Loucy (cell line): ENCODE measurements at regions not wholly inside any gene's neighbourhood (a gene's known extent, or its start where the extent isn't known, plus 50 kb on each side); places are given as distances from the start of the nearest gene placed in this dataset.

ENCODE experiments used
- EZH2phosphoT487 ChIP-seq: fragments of 200-600 bp; IDR thresholded peaks from 2 replicates; pipeline ENCODE4 v1.6.1; 2018; ENCODE audit warnings: antibody characterized with exemption, mild to moderate bottlenecking, moderate library complexity, borderline replicate concordance
- TF ChIP-seq, protein P1 (sequence below): fragments of 200-600 bp; sonication (generic); conservative IDR thresholded peaks from 2 replicates; pipeline ENCODE4 v1.5.1; 2014; ENCODE audit warnings: mild to moderate bottlenecking, antibody characterized with exemption, low read length

DNA sequence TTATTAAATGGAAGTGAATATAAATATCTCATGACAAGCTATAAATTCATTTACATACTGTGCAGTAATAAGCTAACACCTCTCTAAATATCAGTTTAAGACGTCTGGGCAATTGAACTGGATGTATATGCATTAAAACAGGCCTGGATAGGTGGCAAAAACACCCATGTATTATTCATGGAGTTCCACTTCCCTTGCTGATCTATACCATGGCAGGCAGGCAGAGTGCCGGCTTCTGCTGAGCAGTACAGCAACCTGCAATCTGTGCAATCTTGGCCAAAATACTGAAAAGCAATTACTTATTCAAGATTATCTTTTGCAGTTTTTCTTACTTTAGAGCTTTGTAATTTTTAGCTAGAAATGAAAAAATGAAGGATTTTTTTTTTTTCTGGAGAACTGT lies 112.1 kb upstream of the PIEZO2 start:
- TF ChIP-seq, protein P1, sequence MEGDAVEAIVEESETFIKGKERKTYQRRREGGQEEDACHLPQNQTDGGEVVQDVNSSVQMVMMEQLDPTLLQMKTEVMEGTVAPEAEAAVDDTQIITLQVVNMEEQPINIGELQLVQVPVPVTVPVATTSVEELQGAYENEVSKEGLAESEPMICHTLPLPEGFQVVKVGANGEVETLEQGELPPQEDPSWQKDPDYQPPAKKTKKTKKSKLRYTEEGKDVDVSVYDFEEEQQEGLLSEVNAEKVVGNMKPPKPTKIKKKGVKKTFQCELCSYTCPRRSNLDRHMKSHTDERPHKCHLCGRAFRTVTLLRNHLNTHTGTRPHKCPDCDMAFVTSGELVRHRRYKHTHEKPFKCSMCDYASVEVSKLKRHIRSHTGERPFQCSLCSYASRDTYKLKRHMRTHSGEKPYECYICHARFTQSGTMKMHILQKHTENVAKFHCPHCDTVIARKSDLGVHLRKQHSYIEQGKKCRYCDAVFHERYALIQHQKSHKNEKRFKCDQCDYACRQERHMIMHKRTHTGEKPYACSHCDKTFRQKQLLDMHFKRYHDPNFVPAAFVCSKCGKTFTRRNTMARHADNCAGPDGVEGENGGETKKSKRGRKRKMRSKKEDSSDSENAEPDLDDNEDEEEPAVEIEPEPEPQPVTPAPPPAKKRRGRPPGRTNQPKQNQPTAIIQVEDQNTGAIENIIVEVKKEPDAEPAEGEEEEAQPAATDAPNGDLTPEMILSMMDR: no peak
- no peak for TF ChIP-seq EZH2phosphoT487
